GM21528 (cell line): ENCODE measurements at regions not wholly inside any gene's neighbourhood (a gene's known extent, or its start where the extent isn't known, plus 50 kb on each side); places are given as distances from the start of the nearest gene placed in this dataset.

Experiments used
- ATAC-seq: cut with Tn5 transposase; IDR thresholded peaks from one replicate; pipeline ENCODE4 v1.9.1; 2021; ENCODE audit warnings: mild to moderate bottlenecking, moderate library complexity; ENCODE audit not compliant: unreplicated experiment, low FRiP score

DNA sequence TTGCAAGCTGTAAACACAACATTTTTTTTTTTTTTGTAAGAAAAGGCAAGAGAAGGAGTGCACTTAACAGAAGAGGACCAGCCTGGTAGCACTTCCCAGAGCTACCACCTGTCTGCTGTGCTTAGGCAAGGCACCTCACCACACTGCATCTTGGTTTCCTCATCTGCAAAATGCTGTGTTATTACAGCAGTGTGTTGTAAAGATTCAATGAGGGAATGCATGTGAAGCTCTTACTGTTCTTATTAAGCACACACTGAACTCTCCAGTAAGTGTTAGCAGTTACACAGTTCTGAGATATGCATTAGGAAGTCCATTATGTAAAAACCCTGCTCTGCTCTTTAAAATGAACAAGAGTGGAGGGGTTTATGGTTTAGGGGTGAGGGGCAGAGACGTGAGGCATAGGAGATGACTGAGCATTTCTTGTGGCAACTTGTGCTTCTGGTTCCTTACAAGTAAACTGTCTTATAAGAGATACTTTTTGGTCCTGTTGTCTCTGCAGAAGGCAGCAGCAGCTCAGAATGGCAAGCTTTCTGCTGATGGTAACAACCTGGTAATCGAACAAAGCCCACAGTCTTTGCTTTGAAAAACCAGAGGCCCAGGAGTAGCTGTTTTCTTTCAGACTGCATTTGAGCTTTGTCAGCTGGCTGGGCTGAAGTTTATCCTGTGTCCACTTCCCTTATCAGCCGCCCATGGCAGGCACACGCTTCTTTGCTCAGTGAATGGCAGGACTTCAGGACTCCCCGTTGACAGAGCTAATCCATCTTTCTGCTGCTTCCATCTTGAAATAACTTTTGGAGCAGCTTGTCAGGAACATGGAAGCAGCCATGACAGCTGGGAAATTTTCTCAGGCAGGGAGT, 98.8 kb upstream of the BMPER start:
- ATAC-seq: no peak

DNA sequence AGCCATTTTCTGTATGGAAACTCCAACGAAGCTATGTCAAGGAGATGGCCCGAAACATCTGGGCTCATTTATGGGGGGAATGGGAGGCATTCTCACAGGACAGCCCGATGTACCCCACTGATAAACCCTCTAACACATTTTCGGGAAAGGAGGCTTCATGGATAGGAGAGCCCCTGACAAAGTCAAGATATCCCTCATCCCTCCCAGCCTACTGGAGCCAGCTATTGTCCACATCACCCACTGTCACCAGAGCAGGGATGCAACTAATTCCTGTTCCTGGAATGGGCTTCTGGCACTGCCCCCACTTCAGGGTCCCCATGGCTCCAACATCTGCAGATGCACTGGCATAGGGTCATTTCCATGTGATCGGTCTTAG, 98.2 kb upstream of the BMPER start:
- ATAC-seq: no peak

DNA sequence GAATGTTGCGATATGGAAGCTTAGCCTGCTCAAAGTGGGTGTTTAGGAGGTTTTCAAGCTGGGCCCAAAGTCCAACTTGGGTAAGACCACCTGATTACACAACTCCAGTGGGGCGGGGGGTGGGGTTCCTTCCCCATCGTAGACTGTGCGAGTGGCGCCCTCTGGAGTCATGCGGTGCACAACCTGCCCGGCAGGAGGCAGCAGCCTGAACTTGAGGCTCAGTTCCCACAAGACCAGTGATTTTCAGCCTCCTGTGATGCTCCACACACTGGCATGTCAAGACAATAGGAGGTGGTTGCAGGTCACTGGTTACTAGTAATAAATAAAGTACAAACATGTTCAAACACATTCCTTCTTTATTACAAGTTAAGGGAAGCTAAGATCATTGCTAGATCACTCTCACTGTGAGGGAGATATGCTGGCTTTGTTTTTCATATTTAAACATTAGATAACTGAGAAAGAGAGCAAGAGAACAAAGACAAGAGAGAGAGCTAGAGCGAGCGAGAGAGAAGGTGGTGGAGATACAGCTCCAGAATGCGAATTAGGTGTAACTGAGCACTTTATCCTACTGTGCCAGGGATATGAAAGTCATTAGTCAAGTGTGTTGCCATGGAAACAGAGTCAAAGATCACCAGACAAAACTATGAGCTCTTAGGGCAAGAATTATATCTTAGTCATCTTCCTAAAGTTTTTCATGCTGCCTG, 97.4 kb upstream of the BMPER start:
- no peak for ATAC-seq

DNA sequence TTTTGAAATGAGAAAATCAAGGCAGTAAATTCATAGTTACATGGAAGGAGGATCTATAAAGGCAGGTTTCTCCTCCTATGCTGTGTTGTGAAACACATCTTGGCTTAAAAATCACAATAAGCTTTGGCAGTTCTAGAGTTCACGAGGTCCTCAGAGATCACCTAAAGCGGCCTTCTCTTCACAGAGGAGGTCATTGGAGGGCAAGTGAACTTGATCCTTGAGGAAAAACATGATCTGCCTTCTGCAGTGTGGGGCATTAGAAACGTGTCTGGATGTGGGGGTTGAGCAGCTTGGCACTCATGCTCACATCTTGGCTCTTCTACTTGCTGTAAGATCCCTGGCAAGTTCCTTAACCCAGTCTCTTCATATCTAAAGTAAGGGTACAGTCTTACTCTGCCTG, 96.1 kb upstream of the BMPER start:
- no peak for ATAC-seq

DNA sequence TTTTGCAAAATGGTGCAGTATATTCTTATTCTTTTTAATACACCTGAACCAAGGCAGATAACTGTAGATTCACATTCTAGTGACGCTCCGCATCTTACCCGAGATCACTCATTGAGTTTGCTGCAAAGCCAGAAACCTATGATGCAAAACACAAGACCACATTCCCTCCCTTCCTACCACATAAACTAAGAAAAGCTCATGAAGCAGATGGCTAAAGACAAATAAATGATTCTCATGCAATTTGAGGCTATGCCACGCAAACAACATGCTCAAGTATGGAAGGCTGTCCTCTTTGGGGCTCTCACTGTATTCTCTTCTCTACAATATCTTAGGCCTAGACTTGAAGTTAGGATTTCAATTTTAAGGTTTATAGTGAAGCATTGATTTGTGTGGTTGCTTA, 95.0 kb upstream of the BMPER start:
- ATAC-seq: no peak

DNA sequence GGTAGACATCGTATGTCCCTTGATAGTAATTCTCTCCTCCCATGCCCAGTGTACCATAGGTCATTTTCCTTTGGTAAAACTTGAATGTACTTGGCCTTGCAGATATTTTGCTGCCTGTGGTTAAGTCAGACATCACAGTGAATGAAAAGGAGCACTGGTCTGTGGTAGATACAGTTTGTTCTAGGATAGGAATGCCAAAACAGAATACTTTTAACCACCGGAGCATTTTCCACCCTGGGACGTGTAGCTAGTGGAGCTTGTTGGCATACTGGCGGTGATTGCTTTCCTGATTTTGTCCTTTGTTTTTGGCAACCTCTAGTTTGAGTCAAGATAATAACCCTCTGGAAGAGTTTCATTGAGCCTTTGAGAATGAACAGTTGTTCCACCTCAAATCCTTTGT, 92.0 kb upstream of the BMPER start:
- no peak for ATAC-seq

DNA sequence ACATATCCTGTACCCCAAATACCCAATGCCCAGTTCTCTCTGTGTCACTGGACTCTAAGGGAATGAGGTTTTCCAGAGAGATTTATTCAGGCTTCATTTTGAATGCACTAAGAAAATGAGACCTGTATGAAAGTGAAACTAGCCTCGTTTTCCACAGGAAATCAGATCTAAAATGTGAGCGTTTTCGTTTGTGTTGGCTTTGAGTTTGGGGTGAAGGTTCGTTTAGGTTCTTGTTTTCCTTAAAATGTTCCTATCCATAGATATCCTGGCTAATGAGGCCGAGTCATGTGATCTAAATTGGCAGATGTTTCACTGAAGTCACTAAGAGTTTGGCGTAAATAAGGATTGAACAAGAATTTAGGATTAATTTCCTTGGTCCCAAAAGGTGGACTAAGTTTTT, 90.9 kb upstream of the BMPER start:
- ATAC-seq: no peak

DNA sequence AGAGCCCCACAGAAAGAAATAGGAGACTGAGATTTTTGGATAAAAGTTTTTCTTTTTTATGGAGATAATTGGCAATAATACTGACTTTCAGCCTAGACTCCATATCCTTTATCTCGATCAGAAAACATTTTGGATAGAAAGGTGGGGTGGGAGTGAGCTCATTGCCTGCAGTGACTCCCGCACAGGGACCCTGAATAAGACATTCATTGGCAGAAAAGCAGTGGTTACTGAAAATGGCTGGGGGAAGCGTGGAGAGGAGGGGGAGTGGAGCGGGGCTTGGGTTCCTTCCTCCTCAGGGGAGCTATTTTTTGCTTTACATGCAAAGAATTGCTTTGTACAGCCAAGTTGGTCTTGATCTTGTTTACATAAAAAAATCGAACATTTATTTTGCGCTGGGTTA, 90.4 kb upstream of the BMPER start:
- no peak for ATAC-seq

DNA sequence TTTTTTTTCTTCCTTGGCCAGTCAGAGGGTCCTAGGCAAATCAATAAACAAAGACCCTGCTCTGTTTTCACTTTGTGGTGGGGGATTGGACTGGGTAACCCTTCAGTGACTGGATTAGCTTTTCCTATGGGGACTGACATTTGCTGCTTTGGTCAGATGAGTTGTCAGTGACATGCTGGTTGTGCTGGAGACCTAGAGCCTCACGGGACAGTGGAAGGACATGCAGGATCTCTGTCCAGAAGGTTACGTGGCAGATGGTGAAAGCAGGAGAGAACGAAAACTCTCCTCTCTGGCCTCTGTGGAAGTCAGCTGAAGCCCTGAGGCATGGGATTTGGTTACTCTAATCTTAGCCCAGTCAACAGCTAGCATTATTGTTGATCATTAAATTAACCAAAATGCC, 90.0 kb upstream of the BMPER start:
- ATAC-seq: no peak

DNA sequence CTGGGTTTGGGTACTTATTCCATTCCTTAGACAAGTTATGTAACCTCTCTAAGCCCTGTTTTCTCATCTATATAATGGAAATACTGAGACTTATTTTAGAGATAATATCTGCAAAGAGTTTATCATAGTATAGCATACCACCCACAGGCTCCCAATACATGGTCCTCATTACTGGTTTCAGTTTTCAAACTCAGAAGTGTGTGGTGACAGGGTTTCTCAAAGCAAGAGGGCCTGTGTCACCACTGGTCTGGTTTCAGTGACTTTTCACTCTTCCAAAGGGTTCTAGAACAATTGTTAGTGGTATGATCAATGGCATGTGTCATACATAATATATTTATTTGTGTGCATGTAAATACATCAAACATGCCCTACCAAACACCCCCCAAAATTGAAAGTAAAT, 89.2 kb upstream of the BMPER start:
- no peak for ATAC-seq

DNA sequence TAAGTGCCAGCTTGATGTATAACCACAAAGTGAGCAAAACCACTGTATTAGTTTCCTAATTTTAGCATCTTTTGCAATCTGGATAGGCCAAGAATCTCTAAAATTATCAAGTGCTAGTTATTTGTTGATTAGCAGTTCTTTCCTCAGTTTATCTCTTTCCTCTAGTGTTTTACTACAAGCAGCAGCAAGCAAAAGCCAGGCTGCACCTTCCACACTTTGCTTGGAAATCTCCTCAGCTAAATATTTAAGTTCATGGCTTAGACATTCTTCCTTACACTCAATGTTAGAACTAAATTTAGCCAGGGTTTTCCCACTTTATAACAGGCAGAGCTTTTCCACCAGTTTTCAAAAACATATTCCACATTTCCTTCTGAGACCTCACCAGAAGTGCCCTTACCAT, 85.7 kb upstream of the BMPER start:
- no peak for ATAC-seq

DNA sequence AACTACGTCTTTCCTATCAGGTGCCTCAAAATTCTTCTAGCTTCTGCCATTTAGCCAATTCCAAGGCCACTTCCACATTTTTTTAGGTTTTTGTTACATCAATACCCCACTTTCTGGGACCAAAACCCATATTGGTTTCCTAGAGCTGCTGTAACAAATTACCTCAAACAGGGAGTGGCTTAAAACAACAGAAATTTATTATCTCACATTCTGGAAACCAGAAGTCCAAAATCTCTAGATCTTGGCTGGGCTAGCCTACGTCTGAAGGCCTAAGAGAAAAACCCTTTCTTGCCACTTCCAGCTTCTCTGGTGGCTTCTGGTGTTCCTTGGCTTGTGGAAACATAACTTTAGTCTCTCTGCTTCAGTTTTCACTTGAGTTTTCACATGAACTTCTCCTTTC, 85.1 kb upstream of the BMPER start:
- no peak for ATAC-seq

DNA sequence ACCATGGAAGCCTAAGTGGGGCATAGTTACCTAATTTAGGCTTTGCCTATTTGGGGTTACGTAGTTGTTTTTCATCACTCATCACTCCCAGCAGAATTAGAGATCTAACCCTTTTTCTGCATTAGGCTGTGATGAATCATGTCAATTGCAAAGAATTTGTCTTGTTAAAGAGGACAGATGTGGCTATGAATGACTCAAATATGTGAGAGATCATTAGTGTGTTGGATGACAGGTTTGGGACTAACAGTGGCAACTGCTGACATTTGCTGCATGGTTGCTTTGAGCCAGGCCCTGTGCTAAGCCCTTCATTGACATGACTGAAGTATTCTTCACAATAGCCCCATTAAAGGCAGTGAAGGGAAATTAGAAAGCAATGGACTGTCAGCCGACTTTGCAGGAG, 83.4 kb upstream of the BMPER start:
- ATAC-seq: no peak

DNA sequence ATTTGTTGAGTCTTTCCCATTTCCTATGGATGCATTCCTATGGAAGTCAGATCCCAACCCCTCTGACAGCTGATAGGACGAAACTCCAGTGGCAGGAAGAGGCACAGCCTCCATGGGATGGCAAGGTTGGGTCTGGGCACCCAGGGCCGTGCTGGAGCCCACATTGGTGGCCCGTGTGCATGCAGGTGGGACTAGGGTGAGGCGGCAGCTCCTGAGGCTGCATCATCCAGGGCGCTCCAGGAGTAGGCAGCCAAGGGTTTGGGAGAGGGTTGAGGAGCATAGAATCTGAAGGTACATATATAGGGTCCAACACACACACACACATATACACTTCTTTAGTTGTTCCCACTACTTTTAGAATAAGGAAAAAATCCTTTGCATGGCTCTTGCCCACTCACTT, 81.4 kb upstream of the BMPER start:
- ATAC-seq: no peak

DNA sequence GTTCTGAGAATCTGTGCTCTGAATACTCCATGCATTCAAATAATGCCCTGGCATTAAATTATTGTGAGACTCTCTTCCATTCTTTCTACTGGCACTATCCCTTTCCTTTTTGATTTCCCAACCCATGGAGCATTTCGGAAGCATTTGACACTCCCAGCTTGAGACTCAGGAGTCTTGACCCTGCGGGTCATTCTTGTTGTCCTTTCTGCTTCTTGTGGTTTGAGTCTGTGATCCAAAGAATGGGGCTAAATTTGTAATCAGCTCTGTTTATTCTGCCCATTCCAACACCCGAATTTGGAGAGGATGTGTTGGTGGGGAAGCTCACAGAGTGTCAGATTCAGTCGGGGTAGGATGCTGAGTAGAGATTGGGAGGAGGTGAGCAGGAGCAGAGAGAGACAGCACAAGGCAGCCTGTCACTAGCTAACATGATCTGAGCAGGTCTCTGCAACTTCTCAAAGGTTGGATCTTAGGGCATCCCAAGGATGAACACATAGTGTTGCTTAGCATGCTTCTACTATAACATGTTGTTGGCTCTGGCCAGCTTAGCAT, 80.4 kb upstream of the BMPER start:
- ATAC-seq: no peak

DNA sequence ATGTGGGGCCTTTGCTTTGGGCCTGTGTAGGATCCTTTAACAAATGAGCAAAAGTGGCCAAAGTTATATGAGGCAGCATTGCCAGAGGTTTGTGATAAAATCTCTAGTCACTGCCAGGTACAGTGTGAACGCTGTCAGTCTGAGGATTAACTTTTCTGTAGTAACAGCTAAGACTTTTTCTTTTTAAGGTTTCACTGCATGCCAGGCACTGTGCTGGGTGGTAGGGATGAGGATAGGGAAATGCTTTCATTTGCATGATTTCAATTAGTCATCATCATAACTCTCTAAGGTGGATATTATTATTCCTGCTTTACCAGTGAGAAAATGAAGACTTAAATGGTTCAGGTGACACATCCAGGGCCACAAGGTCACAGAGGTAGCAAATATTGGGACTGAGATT, 79.7 kb upstream of the BMPER start:
- no peak for ATAC-seq

DNA sequence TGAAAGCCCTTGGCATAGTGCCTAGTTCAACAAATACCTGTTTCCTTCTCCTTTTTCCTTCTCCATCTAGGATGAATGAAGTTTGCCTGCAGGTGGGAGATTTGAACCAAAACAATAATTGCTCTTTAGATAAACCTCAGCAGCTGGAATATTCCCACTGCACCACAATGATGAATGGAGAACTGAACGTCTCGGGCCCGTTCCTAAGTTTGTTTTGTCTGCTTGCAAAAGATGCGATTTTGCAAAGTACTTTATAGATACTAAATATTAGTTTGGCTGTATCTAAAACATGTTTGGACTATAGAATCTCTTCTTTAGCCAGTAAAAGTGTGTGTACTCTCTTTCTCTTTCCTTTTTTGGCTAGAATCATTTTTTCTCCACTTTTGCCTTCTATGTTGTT, 75.8 kb upstream of the BMPER start:
- no peak for ATAC-seq

DNA sequence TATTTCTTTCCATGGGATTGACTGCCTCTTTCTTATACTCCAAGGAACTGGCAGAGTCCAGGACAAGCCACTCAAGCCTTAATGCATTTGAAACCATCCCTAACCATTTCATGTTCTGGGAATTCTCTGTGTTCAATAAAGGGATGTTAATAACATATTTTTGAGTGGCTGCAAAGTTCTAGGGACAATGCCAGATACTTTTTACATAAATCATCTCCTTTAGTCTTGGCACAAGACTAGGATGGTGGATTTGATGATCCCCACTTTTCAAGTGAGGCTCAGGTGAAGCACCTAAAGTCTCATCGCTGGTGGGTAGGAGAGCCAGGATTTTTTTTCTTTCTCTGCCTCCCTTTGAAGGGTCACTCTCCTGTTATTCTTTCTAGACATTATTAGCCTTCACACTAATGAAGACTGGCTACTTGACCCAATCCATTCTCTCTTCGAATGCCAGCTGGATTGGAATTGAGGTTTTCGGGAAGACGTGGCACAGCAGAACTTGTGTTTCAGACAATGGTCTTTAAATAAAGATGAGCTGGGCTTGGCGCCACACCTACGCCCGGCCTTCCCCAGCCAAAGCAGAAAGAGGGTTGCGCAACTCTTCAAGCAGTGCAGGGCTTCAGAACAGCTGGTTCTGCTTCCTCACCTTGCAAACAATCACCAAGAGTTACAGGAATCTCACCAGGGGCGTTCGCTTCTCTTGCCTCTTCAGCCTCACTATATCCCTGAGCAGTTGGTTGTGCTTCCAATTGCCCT, 73.8 kb upstream of the BMPER start:
- ATAC-seq: no peak

DNA sequence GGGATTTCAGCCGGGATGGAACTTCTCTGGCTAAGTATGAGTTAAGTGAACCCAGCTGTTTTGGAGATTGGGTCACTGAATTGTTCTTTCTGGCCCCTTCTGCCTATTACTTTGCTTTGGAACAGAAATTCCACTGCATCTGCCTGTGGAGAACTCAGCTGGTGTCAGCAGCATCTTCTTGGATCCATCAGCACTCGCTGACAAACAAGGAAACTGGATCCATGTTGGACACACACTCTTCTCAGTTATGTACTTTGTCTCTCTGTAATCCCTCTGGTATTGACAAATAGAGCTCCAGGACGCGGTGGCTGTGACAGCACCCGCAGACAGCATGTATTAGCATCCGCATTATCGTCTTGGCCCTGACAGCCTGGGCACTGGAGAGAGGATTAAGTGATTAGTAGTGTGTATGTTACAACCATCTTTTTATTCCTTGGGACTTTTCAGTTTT, 73.0 kb upstream of the BMPER start:
- ATAC-seq: no peak

DNA sequence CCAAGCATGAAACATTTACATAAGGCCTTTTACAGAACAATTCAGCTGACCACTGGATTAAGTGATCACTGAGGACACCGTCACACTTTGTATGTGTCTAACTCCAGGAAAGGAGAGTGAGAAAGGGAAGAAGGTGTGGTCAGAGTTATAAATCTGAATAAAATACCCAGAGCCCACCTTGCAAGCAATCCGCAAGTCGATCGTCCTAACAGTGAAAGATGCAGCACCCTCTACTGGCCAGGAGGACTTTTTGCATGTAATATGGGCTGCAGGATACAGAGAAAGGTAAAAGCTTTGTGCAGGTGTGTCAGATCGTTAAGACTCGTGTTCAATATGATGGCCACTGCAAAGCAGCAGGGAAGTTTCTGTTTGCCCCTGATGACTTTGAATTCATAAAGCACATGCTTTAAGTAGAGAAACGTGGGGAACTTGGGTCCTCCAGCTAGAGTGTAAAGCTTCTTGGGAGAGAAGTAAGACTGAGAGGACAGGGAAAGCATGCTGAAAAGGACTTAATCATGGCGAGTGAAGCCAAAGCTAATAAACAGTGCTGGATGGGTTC, 68.5 kb upstream of the BMPER start:
- ATAC-seq: no peak

DNA sequence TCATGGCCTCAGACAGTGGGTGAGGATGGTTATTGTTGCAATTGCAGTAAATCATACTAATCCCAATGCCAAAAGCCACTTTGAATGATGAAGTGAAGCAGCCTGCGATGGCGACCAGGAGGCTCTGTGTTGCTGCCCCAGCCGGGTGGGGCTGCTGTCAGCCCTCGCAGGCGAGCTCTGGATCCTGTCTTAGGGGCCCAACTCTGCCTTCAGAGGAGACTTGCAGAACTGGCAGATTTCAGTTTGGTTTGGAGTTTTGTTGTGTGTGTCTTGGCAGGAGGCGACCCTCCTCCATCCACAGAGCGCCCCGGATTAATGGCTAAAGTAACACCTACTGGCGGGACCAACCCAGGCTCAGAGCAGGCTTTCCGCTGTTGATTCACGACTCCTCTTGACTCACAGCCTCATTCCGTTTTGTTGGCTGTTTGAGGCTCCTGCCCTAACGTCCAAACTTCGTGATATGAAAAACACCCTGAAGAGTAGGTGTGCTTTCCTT, 67.9 kb upstream of the BMPER start:
- no peak for ATAC-seq
